DMS53 treated with DMSO at 0.1 percent for 48 hours (cell line): ENCODE measurements at regions not wholly inside any gene's neighbourhood (a gene's known extent, or its start where the extent isn't known, plus 50 kb on each side); places are given as distances from the start of the nearest gene placed in this dataset.

Experiments used
- DNase-seq: peaks from one replicate; lab custom pipeline; 2025; ENCODE audit not compliant: unreplicated experiment; lab: John Stamatoyannopoulos, UW

- DNase-seq: no peak
Measured at GRCh38 chr12:115207216-115207915, 523.4 kb upstream of the TBX3 start.

DNA sequence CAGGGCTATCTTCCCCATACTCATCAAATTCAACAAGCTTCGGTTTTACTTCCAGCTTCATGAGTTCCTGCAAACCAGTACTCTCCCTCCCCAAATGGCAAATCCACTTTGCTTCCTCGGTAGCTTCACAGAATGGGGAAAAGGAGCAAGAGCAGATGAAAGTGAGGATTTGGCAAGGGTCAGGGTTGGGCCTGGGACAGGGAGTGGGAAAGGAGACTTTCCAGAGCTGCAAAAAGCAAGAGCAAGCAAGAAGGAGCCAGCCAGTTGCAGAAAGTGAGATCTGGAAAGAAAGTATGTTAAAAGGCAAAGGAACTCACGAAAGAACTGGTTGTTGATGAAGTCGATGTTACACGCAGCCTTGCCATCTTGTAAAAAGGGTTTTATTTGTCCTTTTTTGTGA lies 522.8 kb upstream of the TBX3 start:
- no peak for DNase-seq

DNA sequence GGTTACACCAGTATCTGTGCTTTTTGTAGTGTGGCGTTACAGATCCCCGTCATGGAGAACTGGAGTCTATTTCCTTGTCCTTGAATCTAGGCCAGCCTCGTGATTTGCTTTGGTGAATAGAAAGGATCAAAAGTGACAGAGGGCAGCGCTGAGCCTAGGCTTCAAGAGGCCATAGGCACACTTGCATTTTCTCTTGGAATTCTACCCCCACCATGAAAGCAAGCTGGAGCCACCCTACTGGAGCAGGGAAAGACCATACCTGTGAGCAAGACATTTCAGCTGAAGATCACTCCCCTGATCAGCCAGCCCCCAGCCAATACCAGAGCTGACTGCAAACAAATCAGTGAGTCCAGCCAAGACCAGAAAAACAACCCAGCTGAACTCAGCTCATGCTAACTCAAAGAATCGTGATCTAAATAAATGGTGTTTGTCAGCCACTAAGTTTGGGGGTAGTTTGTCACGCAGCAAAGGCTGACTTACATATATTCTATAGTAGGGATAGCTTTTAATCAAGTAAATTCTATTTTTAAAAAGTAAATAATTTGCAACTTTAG lies 521.9 kb upstream of the TBX3 start:
- DNase-seq: no peak

DNA sequence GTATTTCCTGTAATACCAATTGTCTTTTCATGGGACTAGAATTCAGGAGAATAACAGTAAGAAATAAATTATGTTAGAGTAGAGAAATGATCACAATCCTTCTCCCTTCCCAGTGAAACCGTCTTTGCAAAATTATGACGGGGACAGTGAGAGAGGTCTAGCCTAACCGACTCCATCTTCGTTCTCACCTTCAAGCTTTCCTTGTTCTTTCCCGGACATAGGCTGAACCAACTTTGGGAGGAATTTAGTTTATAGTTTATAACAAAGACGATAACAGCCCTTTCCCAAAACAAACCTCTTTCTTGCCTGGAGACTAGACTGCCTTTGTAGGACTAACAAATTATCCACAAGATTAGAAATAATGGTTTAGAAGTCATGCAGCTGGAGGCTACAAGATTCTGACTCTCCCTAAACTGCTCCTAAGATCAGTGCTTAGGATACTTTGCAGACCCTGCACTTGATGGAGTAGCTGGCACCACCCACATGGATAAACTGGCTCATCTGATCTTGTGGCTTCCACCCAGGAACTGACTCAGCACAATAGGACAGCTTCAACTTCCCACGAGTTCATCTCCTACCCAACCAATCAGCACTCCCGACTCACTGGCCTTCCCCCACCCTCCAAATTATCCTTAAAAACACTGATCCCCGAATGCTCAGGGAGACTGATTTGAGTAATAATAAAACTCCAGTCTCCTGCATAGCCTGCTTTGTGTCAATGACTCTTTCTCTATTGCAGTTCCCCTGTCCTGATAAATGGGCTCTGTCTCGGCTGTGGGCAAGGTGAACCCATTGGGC lies 521.2 kb upstream of the TBX3 start:
- DNase-seq: no peak

DNA sequence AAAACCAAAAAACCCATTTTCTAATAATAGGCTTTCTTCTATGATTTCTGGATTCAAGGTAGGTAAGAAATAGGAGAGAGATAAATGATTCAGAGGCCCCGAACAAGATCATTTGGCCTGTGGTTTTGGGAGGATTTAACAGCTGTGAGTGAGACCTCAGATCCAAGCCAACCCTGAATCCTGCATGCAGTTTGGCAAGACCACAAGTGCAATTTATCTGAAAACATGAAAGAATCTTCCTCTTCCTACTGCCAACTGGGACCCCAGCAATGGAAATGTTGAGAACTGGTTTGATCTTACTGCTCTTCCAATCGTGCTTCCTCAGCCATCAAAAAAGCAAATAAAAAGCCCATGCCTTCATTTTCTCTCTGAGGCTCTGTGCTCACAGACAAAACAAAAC lies 519.7 kb upstream of the TBX3 start:
- no peak for DNase-seq

DNA sequence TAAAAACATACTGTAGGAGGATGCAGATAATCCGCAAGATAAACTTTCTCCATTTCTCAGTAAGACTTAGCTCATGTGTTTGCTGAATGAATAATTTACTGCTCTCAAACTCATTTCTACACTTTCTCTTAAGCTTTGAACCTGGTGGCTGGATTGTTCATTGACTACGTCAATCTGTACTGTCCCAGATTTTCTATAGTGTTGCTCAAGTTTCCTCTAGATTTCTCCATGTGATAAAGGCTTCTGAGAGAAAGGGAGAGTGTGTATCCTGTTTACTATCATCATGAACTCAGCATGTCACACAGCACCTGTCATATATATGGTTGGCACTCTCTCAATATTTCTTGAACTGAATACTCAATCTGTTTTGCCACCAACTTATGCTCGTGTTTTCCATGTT lies 518.0 kb upstream of the TBX3 start:
- no peak for DNase-seq

- no peak for DNase-seq
Measured at GRCh38 chr12:115199831-115200230, 515.9 kb upstream of the TBX3 start.

GRCh38 chr12:115194857-115195256 lies 510.9 kb upstream of the TBX3 start:
- no peak for DNase-seq

DNA sequence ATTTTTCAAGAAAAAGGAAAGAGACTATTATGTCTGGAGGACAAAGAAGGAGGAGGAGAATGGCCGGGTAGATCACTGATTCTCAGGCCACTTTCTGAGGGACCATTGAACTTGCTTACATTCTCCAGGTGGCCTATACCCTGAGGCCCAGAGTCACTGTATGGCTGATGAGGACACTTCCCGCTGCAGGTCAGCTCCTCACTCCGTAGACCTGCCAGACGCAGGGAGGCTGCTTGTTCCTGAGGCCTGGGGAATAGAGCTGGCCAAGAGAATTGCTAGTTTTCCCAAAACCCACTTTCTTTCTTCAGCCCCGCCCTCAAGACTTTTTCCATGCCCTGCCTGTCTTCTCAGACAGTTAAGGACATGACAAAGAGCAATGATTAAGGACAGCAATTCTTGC lies 510.5 kb upstream of the TBX3 start:
- DNase-seq: no peak

- no peak for DNase-seq
Measured at GRCh38 chr12:115191342-115191741, 507.4 kb upstream of the TBX3 start.

- DNase-seq: no peak
Measured at GRCh38 chr12:115190010-115190770, 506.2 kb upstream of the TBX3 start.

- DNase-seq: no peak
Measured at GRCh38 chr12:115185506-115185905, 501.5 kb upstream of the TBX3 start.

GRCh38 chr12:115183752-115184151 lies 499.8 kb upstream of the TBX3 start:
- no peak for DNase-seq

DNA sequence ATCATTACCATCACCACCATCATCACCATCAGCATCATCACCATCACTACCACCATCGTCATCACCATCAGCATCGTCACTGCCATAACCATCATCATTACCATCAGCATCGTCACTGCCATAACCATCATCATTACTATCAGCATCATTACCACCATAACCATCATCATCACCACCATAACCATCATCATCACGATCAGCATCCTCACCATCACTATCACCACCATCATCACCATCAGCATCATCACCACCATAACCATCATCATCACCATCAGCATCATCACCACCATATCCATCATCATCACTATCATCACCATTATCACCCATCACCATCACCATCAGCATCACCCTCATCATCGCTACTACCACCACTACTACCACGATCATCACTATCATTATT lies 493.9 kb upstream of the TBX3 start:
- DNase-seq: no peak

- no peak for DNase-seq
Measured at GRCh38 chr12:115176741-115177400, 492.9 kb upstream of the TBX3 start.

GRCh38 chr12:115174920-115175319 lies 490.9 kb upstream of the TBX3 start:
- DNase-seq: no peak

DNA sequence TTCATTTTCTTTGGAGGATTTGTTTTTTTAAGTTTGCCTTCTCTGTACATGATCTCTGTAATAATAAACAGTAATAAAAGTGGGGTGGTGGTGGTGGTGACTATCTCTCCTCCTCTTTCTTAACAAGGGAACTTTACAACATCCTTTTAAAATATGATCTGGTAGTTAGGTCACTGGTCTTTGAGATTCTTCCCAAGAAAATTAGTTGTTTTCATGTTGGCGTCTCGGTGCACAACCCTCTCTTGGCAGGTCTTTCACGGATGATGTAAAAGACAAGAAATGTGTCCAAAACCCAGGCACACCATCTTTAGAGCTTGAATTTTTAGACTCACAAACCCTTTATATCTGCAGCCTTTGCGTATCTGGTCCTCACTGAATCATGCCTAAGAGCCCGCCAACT lies 488.5 kb upstream of the TBX3 start:
- DNase-seq: no peak

- no peak for DNase-seq
Measured at GRCh38 chr12:115169981-115170380, 486.0 kb upstream of the TBX3 start.

- DNase-seq: no peak
Measured at GRCh38 chr12:115166698-115167315, 482.8 kb upstream of the TBX3 start.

DNA sequence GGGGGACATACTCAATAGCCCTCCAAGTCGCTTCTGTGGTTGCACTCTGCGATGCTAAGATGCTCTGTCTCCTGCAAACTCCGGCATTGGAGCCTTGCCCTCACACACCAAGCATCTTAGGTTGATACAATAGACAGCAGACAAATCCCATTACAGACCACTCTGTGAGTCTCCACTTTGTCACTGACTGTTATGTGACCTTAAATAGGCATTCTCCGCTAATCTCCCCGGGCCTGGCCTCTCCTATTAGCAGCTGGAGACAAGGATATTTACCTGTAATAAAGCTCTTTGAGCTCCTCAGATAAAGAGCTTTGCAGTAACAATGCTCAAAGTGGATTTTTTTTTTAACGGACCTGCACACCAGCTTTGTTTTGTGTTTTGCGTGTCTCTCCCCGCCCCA lies 479.7 kb upstream of the TBX3 start:
- no peak for DNase-seq
